SK-N-MC (cell line): ENCODE measurements at regions not wholly inside any gene's neighbourhood (a gene's known extent, or its start where the extent isn't known, plus 50 kb on each side); places are given as distances from the start of the nearest gene placed in this dataset.

Experiments
- EZH2 ChIP-seq: fragments of 200-600 bp; sonication (generic); IDR thresholded peaks from one replicate; pipeline ENCODE4 v1.6.1; 2017; ENCODE audit warnings: antibody characterized with exemption
- FOXP2 ChIP-seq: optimal IDR thresholded peaks from 2 replicates; pipeline ENCODE3; 2011; ENCODE audit warnings: mild to moderate bottlenecking, moderate library complexity; ENCODE audit not compliant: insufficient read depth; ENCODE audit errors: extremely low read length, control extremely low read depth
- POLR2AphosphoS5 ChIP-seq: IDR thresholded peaks from 2 replicates; pipeline ENCODE4 v1.6.1; 2012; ENCODE audit warnings: mild to moderate bottlenecking, low read depth, low read length, borderline replicate concordance

- TF ChIP-seq POLR2AphosphoS5: no peak
- no peak for TF ChIP-seq EZH2
- no peak for TF ChIP-seq FOXP2
These were observed 102.9 kb downstream of the DYRK2 start for GRCh38 chr12:67751381-67751928.
